GM18519 (cell line): ENCODE measurements at regions not wholly inside any gene's neighbourhood (a gene's known extent, or its start where the extent isn't known, plus 50 kb on each side); places are given as distances from the start of the nearest gene placed in this dataset.

ENCODE experiments used
- ATAC-seq: cut with Tn5 transposase; IDR thresholded peaks from one replicate; pipeline ENCODE4 v1.9.1; 2021; ENCODE audit warnings: mild to moderate bottlenecking, moderate library complexity; ENCODE audit not compliant: unreplicated experiment, low FRiP score

- ATAC-seq = no peak
These were observed 210.8 kb downstream of the SEMA6A start for GRCh38 chr5:116363780-116364179.

GRCh38 chr5:116361979-116362577 lies 212.5 kb downstream of the SEMA6A start:
- ATAC-seq = no peak

- no peak for ATAC-seq
These were observed 213.3 kb downstream of the SEMA6A start for GRCh38 chr5:116361171-116361967.

- no peak for ATAC-seq
These were observed 214.4 kb downstream of the SEMA6A start for GRCh38 chr5:116360008-116360853.

GRCh38 chr5:116359592-116359991 lies 215.0 kb downstream of the SEMA6A start:
- ATAC-seq = no peak

GRCh38 chr5:116358911-116359418 lies 215.7 kb downstream of the SEMA6A start:
- peak; percentile 98 for ATAC-seq

GRCh38 chr5:116358015-116358523 lies 216.6 kb downstream of the SEMA6A start:
- no peak for ATAC-seq

- ATAC-seq = no peak
These were observed 218.6 kb downstream of the SEMA6A start for GRCh38 chr5:116355819-116356601.

GRCh38 chr5:116354699-116355098 lies 219.9 kb downstream of the SEMA6A start:
- no peak for ATAC-seq

GRCh38 chr5:116347657-116348056 lies 227.0 kb downstream of the SEMA6A start:
- ATAC-seq = no peak

GRCh38 chr5:116343961-116344360 lies 230.7 kb downstream of the SEMA6A start:
- ATAC-seq = no peak
